ENCODE measurements at regions not wholly inside any gene's neighbourhood (a gene's known extent, or its start where the extent isn't known, plus 50 kb on each side); places are given as distances from the start of the nearest gene placed in this dataset.

- Histone ChIP-seq H3K4me2 (ENCODE audit: low read length) (no peak overlapping the region), H2AFZ (ENCODE audit: low read depth, low read length) (no peak overlapping the region), H3K9ac (ENCODE audit: low read length) (no peak overlapping the region), H3K36me3 (ENCODE audit: insufficient read depth, low read length) (no peaks in the 10 kb centered on the region), H3K27me3 (ENCODE audit: insufficient read depth, low read length) (no peaks in the 10 kb centered on the region), H3K4me3 (ENCODE audit: insufficient read depth, low read depth, low read length) (no peak overlapping the region), H4K20me1 (ENCODE audit: insufficient read depth, low read length) (no peaks in the 10 kb centered on the region), H3K9me3 (ENCODE audit: insufficient read depth, low read depth, low read length) (no peaks in the 10 kb centered on the region), H3K4me1 (ENCODE audit: insufficient read depth, low read length) (no peaks in the 10 kb centered on the region), H3K27ac (ENCODE audit: low read depth, low read length) (no peak overlapping the region), H3K79me2 (ENCODE audit: insufficient read depth, low read length) (no peaks in the 10 kb centered on the region)
- H3K4me1 Mint-ChIP-seq (ENCODE audit: low read depth, unreplicated experiment): no peaks in the 10 kb centered on the region
- no peaks in the 10 kb centered on the region for H3K27me3 Mint-ChIP-seq (ENCODE audit: low read depth, unreplicated experiment)
- H3K36me3 Mint-ChIP-seq (ENCODE audit: low read depth, unreplicated experiment): no peaks in the 10 kb centered on the region
- H3K27ac Mint-ChIP-seq (ENCODE audit: unreplicated experiment): no peak overlapping the region
- TF ChIP-seq CTCF (IDR thresholded peaks at IDR 0.05; ENCODE audit: insufficient read depth, low read depth, low read length): no peak
- no peak for TF ChIP-seq EZH2 (IDR thresholded peaks at IDR 0.05; ENCODE audit: insufficient read depth, low read length)
- no peak for DNase-seq (ENCODE audit: low read depth)
- FAIRE-seq: no peak
- no peak overlapping the region for H3K4me3 Mint-ChIP-seq (ENCODE audit: unreplicated experiment)
- H3K9me3 Mint-ChIP-seq (ENCODE audit: unreplicated experiment): no peaks in the 10 kb centered on the region
Observed at GRCh38 chr12:90199006-90199405, 490.4 kb upstream of the ATP2B1 start.

GRCh38 chr12:90193500-90193899 lies 484.9 kb upstream of the ATP2B1 start:
- no peaks in the 10 kb centered on the region for H4K20me1 ChIP-seq (ENCODE audit: insufficient read depth, low read length)
- H3K9me3 ChIP-seq (ENCODE audit: insufficient read depth, low read depth, low read length): no peaks in the 10 kb centered on the region
- H3K4me1 Mint-ChIP-seq (ENCODE audit: low read depth, unreplicated experiment): no peaks in the 10 kb centered on the region
- H3K36me3 Mint-ChIP-seq (ENCODE audit: low read depth, unreplicated experiment): no peaks in the 10 kb centered on the region
- no peak overlapping the region for H3K27ac ChIP-seq (ENCODE audit: low read depth, low read length)
- no peak for FAIRE-seq
- no peaks in the 10 kb centered on the region for H3K79me2 ChIP-seq (ENCODE audit: insufficient read depth, low read length)
- H3K27me3 Mint-ChIP-seq (ENCODE audit: low read depth, unreplicated experiment): no peaks in the 10 kb centered on the region
- no peak overlapping the region for H3K4me2 ChIP-seq (ENCODE audit: low read length)
- no peak overlapping the region for H3K9ac ChIP-seq (ENCODE audit: low read length)
- H3K36me3 ChIP-seq (ENCODE audit: insufficient read depth, low read length): no peaks in the 10 kb centered on the region
- no peak overlapping the region for H3K4me3 ChIP-seq (ENCODE audit: insufficient read depth, low read depth, low read length)
- no peaks in the 10 kb centered on the region for H3K4me1 ChIP-seq (ENCODE audit: insufficient read depth, low read length)
- no peaks in the 10 kb centered on the region for H3K9me3 Mint-ChIP-seq (ENCODE audit: unreplicated experiment)
- no peak overlapping the region for H3K27ac Mint-ChIP-seq (ENCODE audit: unreplicated experiment)
- H2AFZ ChIP-seq (ENCODE audit: low read depth, low read length): no peak overlapping the region
- H3K27me3 ChIP-seq (ENCODE audit: insufficient read depth, low read length): no peaks in the 10 kb centered on the region
- H3K4me3 Mint-ChIP-seq (ENCODE audit: unreplicated experiment): no peak overlapping the region
- no peak for DNase-seq (ENCODE audit: low read depth)
- TF ChIP-seq CTCF (IDR thresholded peaks at IDR 0.05; ENCODE audit: insufficient read depth, low read depth, low read length): no peak
- TF ChIP-seq EZH2 (IDR thresholded peaks at IDR 0.05; ENCODE audit: insufficient read depth, low read length): no peak

GRCh38 chr12:90188857-90189256 lies 480.2 kb upstream of the ATP2B1 start:
- TF ChIP-seq EZH2 (IDR thresholded peaks at IDR 0.05; ENCODE audit: insufficient read depth, low read length): no peak
- TF ChIP-seq CTCF (IDR thresholded peaks at IDR 0.05; ENCODE audit: insufficient read depth, low read depth, low read length): no peak
- Mint-ChIP-seq H3K36me3 (ENCODE audit: low read depth, unreplicated experiment) (no peaks in the 10 kb centered on the region), H3K27me3 (ENCODE audit: low read depth, unreplicated experiment) (no peaks in the 10 kb centered on the region), H3K4me1 (ENCODE audit: low read depth, unreplicated experiment) (no peaks in the 10 kb centered on the region), H3K9me3 (ENCODE audit: unreplicated experiment) (peaks cover 2% of the 10 kb centered on the region), H3K4me3 (ENCODE audit: unreplicated experiment) (no peak overlapping the region), H3K27ac (ENCODE audit: unreplicated experiment) (no peak overlapping the region)
- no peaks in the 10 kb centered on the region for H3K4me1 ChIP-seq (ENCODE audit: insufficient read depth, low read length)
- no peaks in the 10 kb centered on the region for H3K9me3 ChIP-seq (ENCODE audit: insufficient read depth, low read depth, low read length)
- no peaks in the 10 kb centered on the region for H4K20me1 ChIP-seq (ENCODE audit: insufficient read depth, low read length)
- H3K27me3 ChIP-seq (ENCODE audit: insufficient read depth, low read length): no peaks in the 10 kb centered on the region
- FAIRE-seq: no peak
- no peak for DNase-seq (ENCODE audit: low read depth)
- no peak overlapping the region for H3K9ac ChIP-seq (ENCODE audit: low read length)
- H3K36me3 ChIP-seq (ENCODE audit: insufficient read depth, low read length): no peaks in the 10 kb centered on the region
- no peak overlapping the region for H3K4me2 ChIP-seq (ENCODE audit: low read length)
- H3K4me3 ChIP-seq (ENCODE audit: insufficient read depth, low read depth, low read length): no peak overlapping the region
- no peak overlapping the region for H3K27ac ChIP-seq (ENCODE audit: low read depth, low read length)
- H2AFZ ChIP-seq (ENCODE audit: low read depth, low read length): no peak overlapping the region
- no peaks in the 10 kb centered on the region for H3K79me2 ChIP-seq (ENCODE audit: insufficient read depth, low read length)
